ENCODE measurements at regions not wholly inside any gene's neighbourhood (a gene's known extent, or its start where the extent isn't known, plus 50 kb on each side); places are given as distances from the start of the nearest gene placed in this dataset.
A peak's percentile ranks its signal among the peaks of the same experiment; 100 is the strongest.

DNA sequence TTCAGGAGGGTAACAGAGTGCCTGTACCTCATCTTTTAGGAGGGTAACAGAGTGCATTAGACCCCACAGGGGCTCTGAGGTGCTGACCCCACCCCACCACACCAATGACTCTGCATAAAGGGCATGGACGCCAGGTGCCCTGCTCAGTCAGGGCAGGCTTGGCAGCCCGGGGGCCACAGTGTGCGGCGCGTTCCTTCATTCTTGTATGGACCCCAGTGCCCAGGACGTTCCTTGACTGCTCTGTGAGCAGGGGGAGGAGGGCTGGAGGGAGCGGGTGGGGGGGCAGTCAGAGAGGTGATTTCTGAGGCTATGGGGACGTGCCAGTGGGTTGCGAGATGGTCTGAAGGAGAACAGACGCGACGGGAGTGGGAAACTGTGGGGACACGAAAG is 168.7 kb upstream of the NCK2 start:
- H3K27ac ChIP-seq = no peak overlapping the region
- no peak overlapping the region for H3K4me3 ChIP-seq
- peaks cover 0 to 4% of the 10 kb centered on the region in 2 donors for H3K4me1 ChIP-seq
- H3K9me3 ChIP-seq = no peaks in the 10 kb centered on the region
- DNase-seq (ENCODE audit: low spot score in 2 of 2) = no peak
- TF ChIP-seq, protein P1, sequence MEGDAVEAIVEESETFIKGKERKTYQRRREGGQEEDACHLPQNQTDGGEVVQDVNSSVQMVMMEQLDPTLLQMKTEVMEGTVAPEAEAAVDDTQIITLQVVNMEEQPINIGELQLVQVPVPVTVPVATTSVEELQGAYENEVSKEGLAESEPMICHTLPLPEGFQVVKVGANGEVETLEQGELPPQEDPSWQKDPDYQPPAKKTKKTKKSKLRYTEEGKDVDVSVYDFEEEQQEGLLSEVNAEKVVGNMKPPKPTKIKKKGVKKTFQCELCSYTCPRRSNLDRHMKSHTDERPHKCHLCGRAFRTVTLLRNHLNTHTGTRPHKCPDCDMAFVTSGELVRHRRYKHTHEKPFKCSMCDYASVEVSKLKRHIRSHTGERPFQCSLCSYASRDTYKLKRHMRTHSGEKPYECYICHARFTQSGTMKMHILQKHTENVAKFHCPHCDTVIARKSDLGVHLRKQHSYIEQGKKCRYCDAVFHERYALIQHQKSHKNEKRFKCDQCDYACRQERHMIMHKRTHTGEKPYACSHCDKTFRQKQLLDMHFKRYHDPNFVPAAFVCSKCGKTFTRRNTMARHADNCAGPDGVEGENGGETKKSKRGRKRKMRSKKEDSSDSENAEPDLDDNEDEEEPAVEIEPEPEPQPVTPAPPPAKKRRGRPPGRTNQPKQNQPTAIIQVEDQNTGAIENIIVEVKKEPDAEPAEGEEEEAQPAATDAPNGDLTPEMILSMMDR (IDR thresholded peaks at IDR 0.05) = no peak
- intact Hi-C loops (cut with DNase I) = loop anchor here (2.0 to 10.0 kb wide), 6 partner anchors 99 to 619 kb away; partner anchors contain the start of genes NCK2 and UXS1
- H3K27me3 ChIP-seq = no peaks in the 10 kb centered on the region
- H3K36me3 ChIP-seq = no peaks in the 10 kb centered on the region

DNA sequence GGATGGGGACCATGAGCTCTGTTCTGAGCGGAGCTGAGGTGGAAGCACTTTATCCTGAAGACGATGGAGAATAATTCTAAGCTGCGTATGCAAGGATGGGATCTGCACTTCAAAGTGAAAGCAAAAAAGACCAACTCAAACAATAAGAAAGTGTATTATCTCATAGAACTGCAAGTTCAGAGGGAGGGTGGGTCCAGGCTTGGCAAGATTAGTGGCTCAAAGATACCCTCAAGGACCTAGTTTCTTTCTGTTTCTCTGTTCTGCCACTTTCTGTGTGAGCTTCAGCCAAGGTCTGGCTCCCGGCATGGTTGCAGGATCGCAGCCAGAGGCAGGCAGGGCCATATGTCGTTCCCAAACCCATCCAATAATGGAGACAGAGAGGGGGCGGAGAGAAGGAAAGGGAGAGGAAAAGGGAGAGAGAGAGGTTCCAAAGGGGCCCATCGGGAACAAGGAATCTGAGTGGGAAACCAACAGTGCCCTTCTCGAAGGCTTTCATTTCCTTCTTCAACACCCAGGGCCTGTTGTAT is 169.2 kb upstream of the NCK2 start:
- TF ChIP-seq, protein P1 (IDR thresholded peaks at IDR 0.05) = no peak
- intact Hi-C loops (cut with DNase I) = loop anchor here (2.0 to 10.0 kb wide), 6 partner anchors 99 to 619 kb away; partner anchors contain the start of genes NCK2 and UXS1

DNA sequence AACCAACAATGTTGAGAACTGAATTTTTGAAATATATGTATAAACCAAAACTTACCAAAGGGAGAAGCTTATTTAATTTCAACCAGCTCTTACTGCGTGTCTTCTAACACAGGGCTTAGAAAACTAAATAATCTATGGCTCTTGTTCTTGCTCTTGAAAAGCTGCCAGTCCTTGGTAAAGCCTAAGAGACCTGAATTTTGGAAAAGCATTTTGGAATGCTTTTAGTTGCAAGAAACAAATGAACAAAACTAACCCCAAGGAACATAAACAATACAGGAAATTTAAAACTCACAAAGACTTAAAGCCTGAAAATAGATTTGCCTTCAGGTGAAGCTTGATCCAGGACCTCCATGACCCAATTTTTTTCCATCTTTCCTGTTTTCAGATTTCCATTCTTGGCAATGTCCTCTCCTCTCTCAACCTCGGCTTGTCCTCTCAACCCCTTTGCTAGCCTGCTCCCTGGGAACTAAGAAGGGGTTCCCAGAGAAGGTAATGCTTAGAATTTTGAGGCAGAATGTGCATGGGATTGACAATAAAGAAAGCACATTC is 169.8 kb upstream of the NCK2 start:
- intact Hi-C loops (cut with DNase I) = loop anchor here (5.0 to 10.0 kb wide), 4 partner anchors 100 to 620 kb away; partner anchors contain the start of gene UXS1
- H3K36me3 ChIP-seq = no peaks in the 10 kb centered on the region
- H3K27me3 ChIP-seq = no peaks in the 10 kb centered on the region
- no peak overlapping the region for H3K27ac ChIP-seq
- TF ChIP-seq, protein P1 (IDR thresholded peaks at IDR 0.05) = no peak
- no peak for DNase-seq (ENCODE audit: low spot score in 2 of 2)
- peaks cover 0 to 4% of the 10 kb centered on the region in 2 donors for H3K4me1 ChIP-seq
- no peak overlapping the region for H3K4me3 ChIP-seq
- no peaks in the 10 kb centered on the region for H3K9me3 ChIP-seq

More for the DNA sequence above, 169.2 kb upstream of the NCK2 start:
- Histone ChIP-seq H3K36me3 (no peaks in the 10 kb centered on the region), H3K9me3 (no peaks in the 10 kb centered on the region), H3K27me3 (no peaks in the 10 kb centered on the region), H3K4me3 (peak overlapping the region; percentile 14 to 21), H3K4me1 (peaks cover 0 to 4% of the 10 kb centered on the region in 2 donors), H3K27ac (no peak overlapping the region)
- DNase-seq (ENCODE audit: low spot score in 2 of 2) = no peak

DNA sequence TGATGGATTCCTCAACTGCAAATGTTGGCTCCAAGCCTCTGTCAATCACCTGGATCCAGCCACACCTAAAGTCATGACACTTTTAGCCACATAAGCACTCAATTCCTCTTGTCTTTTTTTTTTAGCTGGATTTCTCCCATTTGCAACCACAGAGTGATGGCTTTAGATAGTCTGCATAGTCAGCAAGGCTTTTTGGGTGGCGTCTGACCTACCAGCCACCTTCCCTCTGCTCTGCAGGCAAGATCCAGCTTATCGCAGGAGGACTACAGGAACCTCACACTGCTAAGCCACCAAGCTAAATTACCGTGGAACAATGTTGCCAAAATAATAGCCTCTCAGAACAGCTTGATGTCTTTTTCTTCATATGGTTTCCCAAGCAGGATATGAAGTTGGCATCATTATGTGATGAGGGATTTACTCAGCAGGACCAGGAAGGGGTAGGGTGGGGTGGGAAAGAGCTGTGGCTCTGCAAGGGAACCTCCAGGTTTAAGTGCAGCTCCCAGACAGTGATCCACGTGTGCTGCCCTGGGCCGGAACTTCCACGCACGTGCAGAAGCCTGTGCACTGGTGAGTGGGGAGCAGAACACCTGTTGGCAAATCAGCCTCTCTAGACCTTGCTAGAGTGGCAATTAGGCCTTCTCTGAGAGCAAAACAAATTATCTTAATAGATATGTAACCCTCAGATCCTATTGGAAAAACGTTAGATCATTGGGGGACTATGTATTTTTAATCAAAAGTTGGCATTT is 170.6 kb upstream of the NCK2 start:
- no peak overlapping the region for H3K4me3 ChIP-seq
- no peaks in the 10 kb centered on the region for H3K36me3 ChIP-seq
- TF ChIP-seq, protein P1 (IDR thresholded peaks at IDR 0.05) = no peak
- intact Hi-C loops (cut with DNase I) = loop anchor here (10.0 kb wide), 3 partner anchors 101 to 621 kb away; partner anchors contain the start of gene UXS1
- H3K27me3 ChIP-seq = no peaks in the 10 kb centered on the region
- no peaks in the 10 kb centered on the region for H3K9me3 ChIP-seq
- H3K4me1 ChIP-seq = peaks cover 0 to 4% of the 10 kb centered on the region in 2 donors
- H3K27ac ChIP-seq = no peak overlapping the region
- no peak for DNase-seq (ENCODE audit: low spot score in 2 of 2)

DNA sequence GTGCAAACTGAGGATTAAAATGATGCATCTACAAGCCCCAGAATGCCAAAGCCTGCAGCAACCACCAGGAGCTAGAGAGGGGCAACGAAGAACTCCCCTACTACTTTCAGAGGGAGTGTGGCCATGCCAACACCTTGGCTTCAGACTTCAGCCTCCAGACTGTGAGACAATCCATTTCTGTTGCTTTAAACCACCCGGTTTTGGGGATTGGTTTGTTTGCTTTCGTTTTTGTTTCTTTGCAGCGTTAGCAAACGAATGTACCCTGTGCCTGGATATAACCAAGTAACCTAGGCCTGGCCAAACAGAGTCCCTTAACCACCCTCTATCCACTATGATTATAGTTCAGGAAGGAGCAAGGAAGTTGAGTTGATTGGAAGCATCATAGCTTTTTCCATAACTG is 171.2 kb upstream of the NCK2 start:
- Histone ChIP-seq H3K27ac (no peak overlapping the region), H3K4me3 (no peak overlapping the region), H3K9me3 (no peaks in the 10 kb centered on the region), H3K27me3 (no peaks in the 10 kb centered on the region), H3K4me1 (peaks cover 0 to 4% of the 10 kb centered on the region in 2 donors), H3K36me3 (no peaks in the 10 kb centered on the region)
- no peak for DNase-seq (ENCODE audit: low spot score in 2 of 2)
- TF ChIP-seq, protein P1 (IDR thresholded peaks at IDR 0.05) = no peak
- intact Hi-C loops (cut with DNase I) = loop anchor here (10.0 kb wide), 3 partner anchors 101 to 621 kb away; partner anchors contain the start of gene UXS1

Data from ascending aorta (tissue), 2 donors.